AG04450 (cell line): ENCODE measurements at regions not wholly inside any gene's neighbourhood (a gene's known extent, or its start where the extent isn't known, plus 50 kb on each side); places are given as distances from the start of the nearest gene placed in this dataset.
"Not testable (repeated sequence)": the region's sequence is repeated elsewhere in the genome, so short reads cannot be mapped to it uniquely, and the experiment has no call there.

ENCODE experiments used
- CTCF ChIA-PET: fragments of 300-600, 350-600 bp; formaldehyde crosslinking; extraction: SDS; loops from one replicate; lab custom pipeline; 2022; ENCODE audit warnings: antibody characterized with exemption, inconsistent platforms; lab: Charles Lee
- POLR2A ChIA-PET: fragments of 350-600 bp; formaldehyde crosslinking; extraction: SDS; loops from one replicate; lab custom pipeline; 2021; ENCODE audit warnings: antibody characterized with exemption, inconsistent platforms; lab: Yijun Ruan, JAX
- DNase-seq: peaks from one replicate; pipeline ENCODE4 v3.0.0-alpha.2; 2011; ENCODE audit warnings: low read depth, low spot score
- H3K27ac ChIP-seq: one replicate; pipeline ENCODE4 v1.5.1; 2012; ENCODE audit warnings: low read depth, low read length, control low read depth
- H3K27me3 ChIP-seq: one replicate; pipeline ENCODE4 v1.6.0; 2012; ENCODE audit warnings: low read length; ENCODE audit not compliant: control insufficient read depth, insufficient read depth
- H3K4me3 ChIP-seq: 2 replicates; pipeline ENCODE4 v1.5.1; 2011; ENCODE audit warnings: mild to moderate bottlenecking, low read depth, low read length, control low read depth
- H3K9me3 ChIP-seq: 2 replicates; pipeline ENCODE4 v1.5.1; 2012; ENCODE audit warnings: low read length; ENCODE audit not compliant: control insufficient read depth, insufficient read depth
- CTCF ChIP-seq: IDR thresholded peaks from 2 replicates; pipeline ENCODE4 v1.5.1; 2011; ENCODE audit warnings: low read depth, low read length, control low read depth, inconsistent platforms

GRCh38 chr5:166618526-166618925 lies 1672.9 kb upstream of the WWC1 start:
- DNase-seq, result no peak
- POLR2A ChIA-PET, result no interaction called here
- H3K27me3 ChIP-seq, result no peaks in the 10 kb centered on the region

GRCh38 chr5:166624573-166624972 lies 1666.9 kb upstream of the WWC1 start:
- no peak for DNase-seq
- TF ChIP-seq CTCF, result no peak
- CTCF ChIA-PET, result no interaction called here
- POLR2A ChIA-PET, result no interaction called here
- no peak overlapping the region for H3K27ac ChIP-seq
- no peak overlapping the region for H3K4me3 ChIP-seq
- H3K27me3 ChIP-seq, result no peaks in the 10 kb centered on the region
- H3K9me3 ChIP-seq, result peaks cover 6% of the 10 kb centered on the region

More at GRCh38 chr5:166618526-166618925, 1672.9 kb upstream of the WWC1 start:
- no peak for TF ChIP-seq CTCF
- Histone ChIP-seq H3K4me3 (no peak overlapping the region), H3K9me3 (peaks cover 6% of the 10 kb centered on the region; the same call in 1 of the 2 replicates), H3K27ac (no peak overlapping the region)
- CTCF ChIA-PET, result no interaction called here

- DNase-seq, result no peak
Measured at GRCh38 chr5:166625210-166625865, 1666.1 kb upstream of the WWC1 start.

GRCh38 chr5:166637295-166637694 lies 1654.2 kb upstream of the WWC1 start:
- TF ChIP-seq CTCF, result no peak
- H3K4me3 ChIP-seq, result no peak overlapping the region
- CTCF ChIA-PET, result no interaction called here
- H3K9me3 ChIP-seq, result peaks cover 12% of the 10 kb centered on the region
- POLR2A ChIA-PET, result no interaction called here
- no peak for DNase-seq
- no peaks in the 10 kb centered on the region for H3K27me3 ChIP-seq
- H3K27ac ChIP-seq, result no peak overlapping the region

More at GRCh38 chr5:166625210-166625865, 1666.1 kb upstream of the WWC1 start:
- no peak for TF ChIP-seq CTCF
- ChIA-PET POLR2A (no interaction called here), CTCF (no interaction called here)
- Histone ChIP-seq H3K4me3 (no peak overlapping the region), H3K9me3 (peaks cover 6% of the 10 kb centered on the region), H3K27ac (no peak overlapping the region), H3K27me3 (no peaks in the 10 kb centered on the region)

- Histone ChIP-seq H3K27ac (no peak overlapping the region), H3K27me3 (no peaks in the 10 kb centered on the region), H3K4me3 (no peak overlapping the region), H3K9me3 (0 out of 2 replicates have a peak, but pooled peaks cover 7% of the 10 kb centered on the region)
- ChIA-PET POLR2A (no interaction called here), CTCF (no interaction called here)
- no peak for DNase-seq
- TF ChIP-seq CTCF, result no peak
Measured at GRCh38 chr5:166639151-166639550, 1652.3 kb upstream of the WWC1 start.

- H3K27me3 ChIP-seq, CTCF ChIA-PET, DNase-seq, H3K4me3 ChIP-seq, H3K27ac ChIP-seq, H3K9me3 ChIP-seq, POLR2A ChIA-PET: not testable (repeated sequence)
Measured at GRCh38 chr5:166640136-166640535, 1651.3 kb upstream of the WWC1 start.
